Ishikawa (cell line): ENCODE measurements at regions not wholly inside any gene's neighbourhood (a gene's known extent, or its start where the extent isn't known, plus 50 kb on each side); places are given as distances from the start of the nearest gene placed in this dataset.

Source experiments
- CEBPB ChIP-seq: IDR thresholded peaks from 2 replicates; pipeline ENCODE4 v1.6.1; 2012
- EP300 ChIP-seq: IDR thresholded peaks from 2 replicates; pipeline ENCODE4 v1.6.1; 2012; ENCODE audit warnings: borderline replicate concordance
- FOXM1 ChIP-seq: IDR thresholded peaks from 2 replicates; pipeline ENCODE4 v1.6.1; 2012; ENCODE audit warnings: low read depth, borderline replicate concordance
- REST ChIP-seq: IDR thresholded peaks from 2 replicates; pipeline ENCODE4 v1.6.1; 2012; ENCODE audit warnings: low read depth, mild to moderate bottlenecking

GRCh38 chr7:127504715-127505114, 80.7 kb downstream of the GCC1 start:
- TF ChIP-seq EP300 (no peak), REST (no peak), FOXM1 (no peak), CEBPB (no peak)
